ENCODE measurements at regions not wholly inside any gene's neighbourhood (a gene's known extent, or its start where the extent isn't known, plus 50 kb on each side); places are given as distances from the start of the nearest gene placed in this dataset.

DNA sequence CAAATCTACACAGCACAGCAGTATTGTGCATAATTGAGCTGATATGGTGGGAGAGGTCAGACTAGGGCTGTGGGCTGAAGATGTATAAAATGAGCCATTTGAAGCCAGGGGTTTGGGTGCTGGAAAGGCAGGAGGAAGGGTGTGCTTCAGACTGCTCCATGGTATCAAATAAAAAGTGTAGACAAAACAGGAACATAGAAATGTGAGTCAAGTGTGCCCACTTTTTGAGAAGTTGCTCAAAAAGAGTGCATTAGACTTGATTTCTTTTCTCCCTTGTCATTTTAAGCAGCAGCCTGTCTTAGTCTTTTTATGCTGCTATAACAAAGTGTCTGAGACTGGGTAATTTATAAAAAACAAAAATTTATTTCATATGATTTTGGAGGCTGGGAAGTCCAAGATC is 55.8 kb upstream of the ZFAND5 start:
- Mint-ChIP-seq H3K27ac (no peak overlapping the region), H3K4me1 (no peaks in the 10 kb centered on the region), H3K36me3 (ENCODE audit: low read depth) (no peaks in the 10 kb centered on the region), H3K27me3 (no peaks in the 10 kb centered on the region), H3K9me3 (no peaks in the 10 kb centered on the region), H3K4me3 (no peak overlapping the region)
- ChIA-PET POLR2A (no interaction called here), CTCF (no interaction called here)
- DNase-seq = no peak

GRCh38 chr9:72415948-72416347 is 50.9 kb upstream of the ZFAND5 start:
- no peak overlapping the region for H3K27ac Mint-ChIP-seq
- ChIA-PET POLR2A (no interaction called here), CTCF (no interaction called here)
- no peaks in the 10 kb centered on the region for H3K4me1 Mint-ChIP-seq
- H3K4me3 Mint-ChIP-seq = no peak overlapping the region
- no peak for DNase-seq
- H3K36me3 Mint-ChIP-seq (ENCODE audit: low read depth) = no peaks in the 10 kb centered on the region
- H3K27me3 Mint-ChIP-seq = no peaks in the 10 kb centered on the region
- H3K9me3 Mint-ChIP-seq = no peaks in the 10 kb centered on the region

DNA sequence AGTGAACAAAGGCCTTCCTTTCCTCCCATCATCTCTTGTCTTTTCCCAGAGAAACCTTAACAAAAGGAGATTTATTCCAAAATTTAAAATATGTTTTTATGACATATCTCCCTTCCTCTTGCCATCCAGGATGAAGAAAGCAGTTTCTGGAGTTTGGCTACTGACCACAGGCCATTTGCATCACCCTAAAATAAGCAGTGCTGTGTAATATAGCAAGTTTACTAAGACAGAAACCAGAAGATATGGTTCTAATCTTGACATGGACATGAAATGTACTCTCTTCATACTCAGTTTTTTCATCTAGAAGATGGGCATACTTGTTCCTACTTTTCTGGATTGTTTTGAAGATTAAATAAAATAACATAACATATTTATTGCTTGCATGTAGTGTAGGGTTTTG is 50.2 kb upstream of the ZFAND5 start:
- no peak for DNase-seq
- Mint-ChIP-seq H3K27me3 (no peaks in the 10 kb centered on the region), H3K27ac (no peak overlapping the region), H3K36me3 (ENCODE audit: low read depth) (no peaks in the 10 kb centered on the region), H3K4me1 (no peaks in the 10 kb centered on the region), H3K9me3 (no peaks in the 10 kb centered on the region), H3K4me3 (no peak overlapping the region)
- CTCF ChIA-PET = no interaction called here
- POLR2A ChIA-PET = no interaction called here
